ENCODE measurements at regions not wholly inside any gene's neighbourhood (a gene's known extent, or its start where the extent isn't known, plus 50 kb on each side); places are given as distances from the start of the nearest gene placed in this dataset.

DNA sequence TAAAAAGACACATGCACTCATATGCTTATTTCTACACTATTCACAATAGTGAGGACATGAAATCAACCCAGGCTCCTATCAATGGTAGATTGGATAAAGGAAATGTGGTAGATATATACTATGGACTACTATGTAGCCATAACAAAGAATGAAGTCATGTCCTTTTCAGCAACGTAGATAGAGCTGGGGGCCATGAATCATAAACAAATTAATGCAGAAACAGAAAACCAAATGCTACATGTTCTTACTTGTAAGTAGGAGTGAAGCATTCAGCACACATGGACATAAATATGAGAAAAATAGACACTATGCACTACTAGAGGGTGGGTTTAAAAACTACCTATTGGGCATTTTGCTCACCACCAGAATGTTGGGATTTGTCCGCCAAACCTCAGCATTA lies 278.0 kb upstream of the MIS18BP1 start:
- no peak for TF ChIP-seq SUZ12 (IDR thresholded peaks at IDR 0.05; ENCODE audit: extremely low read depth, insufficient read depth, insufficient read length)
- no peak for TF ChIP-seq YY1 (IDR thresholded peaks at IDR 0.05; ENCODE audit: insufficient read depth, insufficient read length)
- TF ChIP-seq ZNF274 (IDR thresholded peaks at IDR 0.05; ENCODE audit: low read depth, low read length): no peak
